Astrocyte (in vitro differentiated cells and primary cell): ENCODE measurements at regions not wholly inside any gene's neighbourhood (a gene's known extent, or its start where the extent isn't known, plus 50 kb on each side); places are given as distances from the start of the nearest gene placed in this dataset.

Source experiments
- DNase-seq: peaks from one replicate; pipeline ENCODE4 v3.0.0-alpha.2; 2010; ENCODE audit warnings: low read depth
- FAIRE-seq: peaks from 2 replicates; lab custom pipeline; 2011; peaks lifted over from hg19 to GRCh38; lab: Jason Lieb, UNC
- H2AFZ ChIP-seq: 2 replicates; pipeline ENCODE4 v1.6.0; 2012; ENCODE audit warnings: low read depth, low read length, inconsistent platforms
- H3K27ac ChIP-seq: 2 replicates; pipeline ENCODE4 v1.5.1; 2011; ENCODE audit warnings: low read depth, low read length, inconsistent platforms
- H3K27me3 ChIP-seq: 2 replicates; pipeline ENCODE4 v1.6.0; 2011; ENCODE audit warnings: low read length, inconsistent platforms; ENCODE audit not compliant: insufficient read depth
- H3K36me3 ChIP-seq: 2 replicates; pipeline ENCODE4 v1.5.1; 2011; ENCODE audit warnings: low read length, inconsistent platforms; ENCODE audit not compliant: insufficient read depth
- H3K4me1 ChIP-seq: 2 replicates; pipeline ENCODE4 v1.5.1; 2011; ENCODE audit warnings: low read length, inconsistent platforms; ENCODE audit not compliant: insufficient read depth
- H3K4me2 ChIP-seq: 2 replicates; pipeline ENCODE4 v1.6.0; 2012; ENCODE audit warnings: low read length, inconsistent platforms
- H3K4me3 ChIP-seq: 2 replicates; pipeline ENCODE4 v1.5.1; 2011; ENCODE audit warnings: low read depth, mild to moderate bottlenecking, low read length, inconsistent platforms; ENCODE audit not compliant: insufficient read depth
- H3K79me2 ChIP-seq: 2 replicates; pipeline ENCODE4 v1.6.0; 2012; ENCODE audit warnings: mild to moderate bottlenecking, low read length, inconsistent platforms; ENCODE audit not compliant: insufficient read depth
- H3K9ac ChIP-seq: 2 replicates; pipeline ENCODE4 v1.6.0; 2012; ENCODE audit warnings: mild to moderate bottlenecking, low read length, inconsistent platforms
- H3K9me3 ChIP-seq: 2 replicates; pipeline ENCODE4 v1.5.1; 2012; ENCODE audit warnings: low read depth, mild to moderate bottlenecking, low read length, inconsistent platforms; ENCODE audit not compliant: insufficient read depth
- H4K20me1 ChIP-seq: 2 replicates; pipeline ENCODE4 v1.6.0; 2012; ENCODE audit warnings: low read length, inconsistent platforms; ENCODE audit not compliant: insufficient read depth
- H3K27ac Mint-ChIP-seq: one replicate; pipeline ENCODE4 v1.8.0; 2021; ENCODE audit warnings: mild to moderate bottlenecking, mixed read lengths; ENCODE audit not compliant: unreplicated experiment
- H3K27me3 Mint-ChIP-seq: one replicate; pipeline ENCODE4 v1.8.0; 2021; ENCODE audit warnings: low read depth, mixed read lengths; ENCODE audit not compliant: unreplicated experiment
- H3K36me3 Mint-ChIP-seq: one replicate; pipeline ENCODE4 v1.8.0; 2021; ENCODE audit warnings: low read depth, mixed read lengths; ENCODE audit not compliant: unreplicated experiment
- H3K4me1 Mint-ChIP-seq: one replicate; pipeline ENCODE4 v1.8.0; 2021; ENCODE audit warnings: low read depth, mixed read lengths; ENCODE audit not compliant: unreplicated experiment
- H3K4me3 Mint-ChIP-seq: one replicate; pipeline ENCODE4 v1.8.0; 2021; ENCODE audit warnings: mild to moderate bottlenecking, moderate library complexity, mixed read lengths; ENCODE audit not compliant: unreplicated experiment
- H3K9me3 Mint-ChIP-seq: one replicate; pipeline ENCODE4 v1.8.0; 2021; ENCODE audit warnings: mild to moderate bottlenecking, mixed read lengths; ENCODE audit not compliant: unreplicated experiment
- EZH2 ChIP-seq: IDR thresholded peaks from 2 replicates; pipeline ENCODE4 v1.6.1; 2012; ENCODE audit warnings: mild to moderate bottlenecking, low read length, inconsistent platforms; ENCODE audit not compliant: insufficient read depth
- TF ChIP-seq, protein P1 (sequence below): IDR thresholded peaks from 2 replicates; pipeline ENCODE4 v1.5.1; 2011; ENCODE audit warnings: low read depth, mild to moderate bottlenecking, inconsistent platforms, low read length, moderate library complexity; ENCODE audit not compliant: insufficient read depth

DNA sequence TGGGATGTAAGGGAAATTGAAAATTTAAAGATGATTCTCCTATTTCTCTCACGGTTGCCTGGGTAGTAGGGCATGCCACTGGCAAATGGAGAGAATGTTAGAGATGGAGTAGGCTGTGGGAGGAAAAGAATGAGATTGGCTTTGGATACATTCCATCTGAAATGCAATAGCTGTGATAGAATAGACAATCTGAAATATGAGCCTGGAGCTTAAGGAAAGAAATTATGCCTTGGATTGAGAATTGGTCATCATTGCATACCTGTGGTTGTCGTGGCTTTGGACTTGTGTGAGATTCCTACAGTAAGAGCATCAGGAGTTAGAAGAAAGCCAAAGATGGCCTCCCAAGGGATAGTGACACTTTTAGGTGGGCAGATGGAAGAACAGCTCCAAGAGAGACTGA, 305.1 kb upstream of the SLC10A2 start:
- H3K4me1 ChIP-seq, result no peaks in the 10 kb centered on the region
- FAIRE-seq, result no peak
- no peaks in the 10 kb centered on the region for H3K9me3 ChIP-seq
- no peak overlapping the region for H3K27ac ChIP-seq
- H3K4me2 ChIP-seq, result no peak overlapping the region
- no peak overlapping the region for H3K4me3 ChIP-seq
- no peak overlapping the region for H2AFZ ChIP-seq
- Mint-ChIP-seq H3K27me3 (no peaks in the 10 kb centered on the region), H3K36me3 (no peaks in the 10 kb centered on the region), H3K4me3 (no peak overlapping the region), H3K9me3 (no peaks in the 10 kb centered on the region), H3K27ac (no peak overlapping the region), H3K4me1 (no peaks in the 10 kb centered on the region)
- no peak overlapping the region for H3K9ac ChIP-seq
- no peak for TF ChIP-seq EZH2
- TF ChIP-seq, protein P1, sequence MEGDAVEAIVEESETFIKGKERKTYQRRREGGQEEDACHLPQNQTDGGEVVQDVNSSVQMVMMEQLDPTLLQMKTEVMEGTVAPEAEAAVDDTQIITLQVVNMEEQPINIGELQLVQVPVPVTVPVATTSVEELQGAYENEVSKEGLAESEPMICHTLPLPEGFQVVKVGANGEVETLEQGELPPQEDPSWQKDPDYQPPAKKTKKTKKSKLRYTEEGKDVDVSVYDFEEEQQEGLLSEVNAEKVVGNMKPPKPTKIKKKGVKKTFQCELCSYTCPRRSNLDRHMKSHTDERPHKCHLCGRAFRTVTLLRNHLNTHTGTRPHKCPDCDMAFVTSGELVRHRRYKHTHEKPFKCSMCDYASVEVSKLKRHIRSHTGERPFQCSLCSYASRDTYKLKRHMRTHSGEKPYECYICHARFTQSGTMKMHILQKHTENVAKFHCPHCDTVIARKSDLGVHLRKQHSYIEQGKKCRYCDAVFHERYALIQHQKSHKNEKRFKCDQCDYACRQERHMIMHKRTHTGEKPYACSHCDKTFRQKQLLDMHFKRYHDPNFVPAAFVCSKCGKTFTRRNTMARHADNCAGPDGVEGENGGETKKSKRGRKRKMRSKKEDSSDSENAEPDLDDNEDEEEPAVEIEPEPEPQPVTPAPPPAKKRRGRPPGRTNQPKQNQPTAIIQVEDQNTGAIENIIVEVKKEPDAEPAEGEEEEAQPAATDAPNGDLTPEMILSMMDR, result no peak
- H4K20me1 ChIP-seq, result no peaks in the 10 kb centered on the region
- DNase-seq, result peak; percentile 66
- no peaks in the 10 kb centered on the region for H3K27me3 ChIP-seq
- no peaks in the 10 kb centered on the region for H3K79me2 ChIP-seq
- no peaks in the 10 kb centered on the region for H3K36me3 ChIP-seq

DNA sequence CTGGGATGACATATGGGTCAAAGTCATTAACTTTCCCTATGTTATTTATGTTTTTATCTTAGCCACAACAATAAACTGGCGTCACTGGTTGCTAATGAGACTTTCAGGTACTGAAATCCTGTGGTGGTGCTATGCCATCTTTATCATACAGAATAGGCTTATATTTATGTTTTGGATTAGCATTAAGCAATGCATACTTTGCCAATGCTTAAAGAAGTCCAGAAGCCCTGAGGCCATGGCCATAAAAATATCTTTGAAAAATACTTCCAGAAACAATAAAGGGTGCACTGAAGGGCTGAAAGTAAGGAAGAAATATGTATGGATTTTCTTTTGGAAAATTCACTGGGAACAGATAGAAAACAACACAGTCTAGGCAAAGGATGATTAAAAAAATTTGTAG, 304.6 kb upstream of the SLC10A2 start:
- Mint-ChIP-seq H3K4me3 (no peak overlapping the region), H3K9me3 (no peaks in the 10 kb centered on the region), H3K36me3 (no peaks in the 10 kb centered on the region), H3K4me1 (no peaks in the 10 kb centered on the region), H3K27me3 (no peaks in the 10 kb centered on the region), H3K27ac (no peak overlapping the region)
- FAIRE-seq (no peak), DNase-seq (no peak)
- Histone ChIP-seq H3K4me1 (no peaks in the 10 kb centered on the region), H3K27ac (no peak overlapping the region), H4K20me1 (no peaks in the 10 kb centered on the region), H3K4me3 (no peak overlapping the region), H3K27me3 (no peaks in the 10 kb centered on the region), H3K4me2 (no peak overlapping the region), H3K9ac (no peak overlapping the region), H2AFZ (no peak overlapping the region), H3K36me3 (no peaks in the 10 kb centered on the region), H3K79me2 (no peaks in the 10 kb centered on the region), H3K9me3 (no peaks in the 10 kb centered on the region)
- TF ChIP-seq, protein P1, result no peak
- TF ChIP-seq EZH2, result no peak

DNA sequence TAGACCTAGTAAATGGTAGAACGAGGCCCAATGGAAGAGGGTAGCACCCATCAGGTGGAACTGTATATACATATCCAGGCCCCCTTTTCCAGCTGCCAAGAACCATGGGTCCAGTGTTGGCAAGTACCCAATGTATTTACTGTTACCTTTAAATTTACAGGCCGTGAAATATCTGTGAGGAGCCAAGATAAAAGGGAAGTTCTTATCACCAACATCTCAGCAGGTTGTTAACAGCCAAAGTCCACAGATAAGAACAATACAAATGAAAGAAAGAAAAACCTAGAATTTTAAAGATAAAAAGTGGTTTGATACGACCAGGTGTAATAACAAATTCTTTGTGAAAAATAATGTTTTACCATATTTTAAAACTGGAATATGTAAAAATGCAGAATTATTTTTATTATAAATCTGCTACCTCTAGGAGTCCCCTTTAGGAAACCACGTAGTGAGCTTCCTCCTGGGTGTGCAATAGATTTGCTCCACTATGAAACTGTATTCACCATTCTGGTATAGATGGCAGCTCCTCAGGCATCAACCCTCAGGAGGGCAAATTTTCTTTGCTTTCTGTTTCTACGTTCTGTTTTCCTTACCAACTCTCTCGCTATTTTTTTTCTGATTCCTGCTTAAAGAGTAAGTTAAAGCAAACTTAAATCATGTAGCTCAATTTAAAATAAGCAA, 292.2 kb upstream of the SLC10A2 start:
- no peaks in the 10 kb centered on the region for H3K9me3 Mint-ChIP-seq
- FAIRE-seq (no peak), DNase-seq (no peak)
- no peaks in the 10 kb centered on the region for H4K20me1 ChIP-seq
- no peaks in the 10 kb centered on the region for H3K27me3 Mint-ChIP-seq
- no peaks in the 10 kb centered on the region for H3K4me1 Mint-ChIP-seq
- no peak overlapping the region for H3K4me2 ChIP-seq
- no peak overlapping the region for H3K27ac Mint-ChIP-seq
- H3K9me3 ChIP-seq, result no peaks in the 10 kb centered on the region
- no peak for TF ChIP-seq EZH2
- TF ChIP-seq, protein P1, result no peak
- H3K79me2 ChIP-seq, result no peaks in the 10 kb centered on the region
- no peaks in the 10 kb centered on the region for H3K36me3 ChIP-seq
- no peaks in the 10 kb centered on the region for H3K36me3 Mint-ChIP-seq
- H3K4me3 Mint-ChIP-seq, result no peak overlapping the region
- no peak overlapping the region for H3K9ac ChIP-seq
- no peak overlapping the region for H3K4me3 ChIP-seq
- no peaks in the 10 kb centered on the region for H3K27me3 ChIP-seq
- H3K4me1 ChIP-seq, result no peaks in the 10 kb centered on the region
- H3K27ac ChIP-seq, result no peak overlapping the region
- H2AFZ ChIP-seq, result no peak overlapping the region
